Erythroblast (primary cell): ENCODE measurements at regions not wholly inside any gene's neighbourhood (a gene's known extent, or its start where the extent isn't known, plus 50 kb on each side); places are given as distances from the start of the nearest gene placed in this dataset.

Experiments used
- DNase-seq, 2 experiments: peaks; one replicate each; lab custom pipeline; 2025; lab: John Stamatoyannopoulos, UW
- GATA1 ChIP-seq: IDR thresholded peaks from 2 replicates; pipeline ENCODE4 v1.6.1; 2011; ENCODE audit warnings: low read depth, mild to moderate bottlenecking, control low read depth, low read length, moderate library complexity
- POLR2A ChIP-seq: IDR thresholded peaks from 2 replicates; pipeline ENCODE4 v1.6.1; 2011; ENCODE audit warnings: mild to moderate bottlenecking, low read length

GRCh38 chr20:56788671-56789610 is 159.8 kb downstream of the TFAP2C start:
- no peak for DNase-seq
- TF ChIP-seq GATA1 (no peak), POLR2A (no peak)

- DNase-seq: no peak
- TF ChIP-seq GATA1 (no peak), POLR2A (no peak)
Observed at GRCh38 chr20:56793916-56794315, 164.8 kb downstream of the TFAP2C start.

- DNase-seq: no peak
- no peak for TF ChIP-seq GATA1
- TF ChIP-seq POLR2A: no peak
Observed at GRCh38 chr20:56795492-56795891, 166.4 kb downstream of the TFAP2C start.

GRCh38 chr20:56796345-56796744 is 167.2 kb downstream of the TFAP2C start:
- TF ChIP-seq POLR2A (no peak), GATA1 (no peak)
- DNase-seq: no peak

DNA sequence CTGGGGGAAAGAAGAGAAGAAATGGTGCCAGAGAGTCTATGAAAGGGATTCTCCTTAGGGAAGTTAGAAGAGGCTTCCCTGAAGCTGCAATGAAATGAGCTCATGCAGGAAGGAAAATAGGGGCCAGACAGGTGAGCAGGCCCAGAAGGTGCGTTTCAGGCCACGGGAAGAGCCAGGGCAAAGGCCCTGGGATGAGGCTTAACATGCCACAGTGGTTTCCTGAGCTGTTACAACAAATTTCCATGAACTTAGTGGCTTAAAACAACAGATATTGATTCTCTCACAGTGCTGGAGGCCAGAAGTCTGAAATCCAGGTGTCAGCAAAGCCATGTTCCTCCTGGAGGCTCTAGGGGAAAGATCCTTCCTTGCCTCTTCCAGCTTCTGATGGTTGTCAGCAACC is 167.9 kb downstream of the TFAP2C start:
- DNase-seq: no peak
- TF ChIP-seq GATA1: no peak
- TF ChIP-seq POLR2A: no peak

- TF ChIP-seq GATA1 (no peak), POLR2A (no peak)
- DNase-seq: no peak
Observed at GRCh38 chr20:56798634-56799033, 169.5 kb downstream of the TFAP2C start.

GRCh38 chr20:56799187-56799586 is 170.1 kb downstream of the TFAP2C start:
- no peak for DNase-seq
- TF ChIP-seq GATA1 (no peak), POLR2A (no peak)

- no peak for TF ChIP-seq POLR2A
- TF ChIP-seq GATA1: no peak
- no peak for DNase-seq
Observed at GRCh38 chr20:56800088-56800487, 171.0 kb downstream of the TFAP2C start.

DNA sequence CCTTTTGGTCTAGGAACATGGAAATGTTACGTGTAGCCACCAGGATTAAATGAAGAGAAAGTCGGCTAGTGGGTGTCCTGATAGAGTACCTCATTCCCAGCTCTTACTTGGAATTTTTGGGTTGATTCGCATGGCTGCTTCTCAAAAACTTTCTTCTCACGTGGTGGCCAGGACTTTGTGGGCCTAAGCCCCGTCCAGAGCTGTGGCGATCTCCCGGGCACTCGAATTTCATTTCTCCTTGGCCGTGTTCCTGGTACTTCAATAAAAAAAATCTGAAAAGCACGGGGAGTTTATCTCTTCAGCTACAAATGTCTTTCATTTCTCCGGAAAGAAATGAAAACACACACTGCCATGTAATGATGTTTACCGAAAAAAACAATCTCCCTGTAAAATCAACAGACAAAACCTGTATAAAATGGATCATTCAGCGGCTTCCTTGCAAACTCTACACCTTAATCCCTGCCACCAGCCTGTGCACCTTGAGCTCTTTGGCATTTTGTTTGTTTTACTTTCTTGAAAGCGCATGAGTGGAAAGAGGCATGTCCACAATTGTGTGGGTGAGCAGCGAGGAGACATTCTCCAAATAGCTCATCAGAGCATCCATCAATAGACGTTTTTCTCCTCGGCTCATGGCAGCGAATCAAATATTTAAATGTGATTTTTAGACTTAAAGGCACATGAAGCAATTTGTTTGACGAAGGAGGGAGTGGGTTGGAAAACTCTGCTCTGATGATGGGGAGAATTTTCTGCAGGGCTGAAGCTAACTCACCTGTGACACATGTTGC is 173.1 kb downstream of the TFAP2C start:
- DNase-seq: no peak
- TF ChIP-seq GATA1: no peak
- TF ChIP-seq POLR2A: no peak

GRCh38 chr20:56802805-56803204 is 173.7 kb downstream of the TFAP2C start:
- no peak for DNase-seq
- TF ChIP-seq GATA1 (no peak), POLR2A (no peak)

- no peak for DNase-seq
- TF ChIP-seq POLR2A (no peak), GATA1 (no peak)
Observed at GRCh38 chr20:56805313-56805712, 176.2 kb downstream of the TFAP2C start.

DNA sequence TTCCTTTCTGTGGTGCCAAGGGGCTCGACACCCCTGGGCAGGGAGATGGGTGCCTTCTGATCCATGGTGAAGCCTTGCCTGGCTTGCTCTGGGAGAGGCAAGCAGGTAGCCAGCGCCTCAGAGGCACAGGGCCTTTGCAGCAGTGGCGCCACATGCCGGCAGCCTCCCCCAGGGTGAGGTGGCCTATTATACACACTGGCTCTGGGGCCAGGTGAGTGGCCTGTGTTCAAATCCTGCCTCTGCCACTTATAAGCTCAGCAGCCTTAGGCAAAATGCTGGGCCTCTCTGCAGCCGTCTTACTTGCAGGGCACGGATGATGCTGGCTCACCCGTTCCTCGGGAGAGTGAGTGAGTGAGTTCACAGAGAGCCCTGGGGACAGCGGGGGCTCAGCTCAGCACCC is 176.9 kb downstream of the TFAP2C start:
- DNase-seq: no peak
- no peak for TF ChIP-seq GATA1
- no peak for TF ChIP-seq POLR2A

DNA sequence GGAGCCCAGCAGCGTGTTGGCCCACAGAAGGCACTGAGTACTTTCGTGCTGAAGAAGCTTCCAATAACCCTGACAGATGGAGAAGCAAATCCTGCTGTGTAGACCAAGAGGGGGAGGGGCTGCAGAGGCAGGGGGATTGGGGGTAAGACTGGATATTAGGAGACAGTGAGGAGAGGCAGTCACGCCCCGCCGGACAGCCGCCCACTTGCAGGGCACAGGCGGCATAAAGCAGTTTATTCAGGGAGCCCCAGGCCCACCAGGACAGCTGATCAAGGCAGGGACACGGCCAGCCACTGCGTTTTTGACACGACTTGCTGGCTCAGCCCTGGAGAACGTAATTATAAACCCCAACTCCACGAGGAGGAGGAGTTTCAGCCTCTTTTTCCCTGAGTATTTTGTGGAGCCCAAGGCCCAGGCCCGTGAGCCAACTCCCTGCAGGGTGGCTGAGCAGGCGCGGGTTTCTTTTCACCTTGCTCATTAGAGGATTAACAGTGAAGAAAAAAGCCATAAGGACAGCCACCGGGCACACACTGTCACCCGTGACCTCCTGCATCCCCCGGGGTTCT is 177.9 kb downstream of the TFAP2C start:
- no peak for TF ChIP-seq POLR2A
- TF ChIP-seq GATA1: no peak
- no peak for DNase-seq

DNA sequence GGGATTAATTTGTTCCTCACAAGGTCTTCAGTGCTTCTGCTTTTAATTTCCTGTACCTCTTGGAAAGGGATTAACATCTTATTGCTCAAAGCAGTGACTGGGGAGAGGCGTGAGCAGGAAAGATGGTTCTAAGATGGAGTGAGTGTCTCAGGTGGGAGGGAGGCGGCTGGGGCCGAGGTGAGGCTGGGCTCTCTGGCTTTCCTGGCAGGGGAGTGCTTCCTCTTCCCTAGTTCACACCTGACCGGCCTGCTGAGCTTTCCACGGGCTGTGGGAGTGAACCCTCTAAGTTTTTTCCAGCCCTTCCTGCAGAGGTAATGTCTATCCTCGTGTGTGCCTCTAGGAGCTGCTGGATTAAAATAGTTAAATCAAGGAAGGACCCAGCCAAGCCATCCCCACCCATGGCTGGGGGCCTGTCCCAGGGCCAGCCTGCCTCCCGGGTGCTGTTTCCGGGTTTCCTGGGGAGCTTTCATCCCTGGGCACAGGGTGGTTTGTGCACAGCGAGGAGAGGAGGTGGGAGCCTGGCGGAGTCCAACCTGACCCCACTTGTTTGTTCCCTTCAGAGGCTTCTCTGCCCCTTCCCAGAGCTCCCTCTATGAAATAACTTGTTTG is 179.1 kb downstream of the TFAP2C start:
- DNase-seq: no peak
- TF ChIP-seq POLR2A (no peak), GATA1 (no peak)
